Esophagus squamous epithelium (tissue), 4 donors: ENCODE measurements at regions not wholly inside any gene's neighbourhood (a gene's known extent, or its start where the extent isn't known, plus 50 kb on each side); places are given as distances from the start of the nearest gene placed in this dataset.

Experiments
- POLR2A ChIP-seq, 4 donors: fragments of 450-650 bp; IDR thresholded peaks; one replicate each; pipeline ENCODE4 v1.6.1; 2017; ENCODE audit warnings: antibody characterized with exemption in 4 of 4, mild to moderate bottlenecking in 4 of 4, moderate library complexity in 3 of 4
- TF ChIP-seq, protein P1 (sequence below), 6 experiments: fragments of 450-650 bp in 4 of 6; fragments of 200-600 bp in 2 of 6; sonication (generic) in 2 of 6; IDR thresholded peaks; one replicate each; pipeline ENCODE4 v1.5.1; 2016 to 2019; ENCODE audit warnings: antibody characterized with exemption in 6 of 6, mild to moderate bottlenecking in 4 of 6, moderate library complexity in 4 of 6

DNA sequence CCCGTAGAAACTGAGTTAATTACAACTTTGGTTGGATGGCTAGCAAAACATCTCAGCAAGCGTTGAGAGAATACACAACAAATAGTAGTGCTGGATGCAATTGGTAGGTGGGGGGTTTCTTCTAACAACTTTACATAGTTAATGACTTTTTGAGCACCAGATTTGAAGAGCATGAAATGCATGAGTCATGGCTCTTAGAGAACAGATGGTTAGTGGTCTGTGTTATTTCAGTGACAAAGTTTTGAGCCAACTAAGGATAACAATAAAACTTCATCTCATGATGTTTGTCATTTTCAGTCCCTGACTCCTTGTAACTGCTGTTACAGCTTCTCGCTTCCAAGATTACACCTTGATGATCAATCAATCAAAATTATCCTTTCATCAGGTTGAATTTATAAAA, 399.0 kb upstream of the BRINP1 start:
- TF ChIP-seq, protein P1, sequence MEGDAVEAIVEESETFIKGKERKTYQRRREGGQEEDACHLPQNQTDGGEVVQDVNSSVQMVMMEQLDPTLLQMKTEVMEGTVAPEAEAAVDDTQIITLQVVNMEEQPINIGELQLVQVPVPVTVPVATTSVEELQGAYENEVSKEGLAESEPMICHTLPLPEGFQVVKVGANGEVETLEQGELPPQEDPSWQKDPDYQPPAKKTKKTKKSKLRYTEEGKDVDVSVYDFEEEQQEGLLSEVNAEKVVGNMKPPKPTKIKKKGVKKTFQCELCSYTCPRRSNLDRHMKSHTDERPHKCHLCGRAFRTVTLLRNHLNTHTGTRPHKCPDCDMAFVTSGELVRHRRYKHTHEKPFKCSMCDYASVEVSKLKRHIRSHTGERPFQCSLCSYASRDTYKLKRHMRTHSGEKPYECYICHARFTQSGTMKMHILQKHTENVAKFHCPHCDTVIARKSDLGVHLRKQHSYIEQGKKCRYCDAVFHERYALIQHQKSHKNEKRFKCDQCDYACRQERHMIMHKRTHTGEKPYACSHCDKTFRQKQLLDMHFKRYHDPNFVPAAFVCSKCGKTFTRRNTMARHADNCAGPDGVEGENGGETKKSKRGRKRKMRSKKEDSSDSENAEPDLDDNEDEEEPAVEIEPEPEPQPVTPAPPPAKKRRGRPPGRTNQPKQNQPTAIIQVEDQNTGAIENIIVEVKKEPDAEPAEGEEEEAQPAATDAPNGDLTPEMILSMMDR (IDR thresholded peaks at IDR 0.05) = no peak
- TF ChIP-seq POLR2A (IDR thresholded peaks at IDR 0.05) = no peak
